ENCODE measurements at regions not wholly inside any gene's neighbourhood (a gene's known extent, or its start where the extent isn't known, plus 50 kb on each side); places are given as distances from the start of the nearest gene placed in this dataset.

DNA sequence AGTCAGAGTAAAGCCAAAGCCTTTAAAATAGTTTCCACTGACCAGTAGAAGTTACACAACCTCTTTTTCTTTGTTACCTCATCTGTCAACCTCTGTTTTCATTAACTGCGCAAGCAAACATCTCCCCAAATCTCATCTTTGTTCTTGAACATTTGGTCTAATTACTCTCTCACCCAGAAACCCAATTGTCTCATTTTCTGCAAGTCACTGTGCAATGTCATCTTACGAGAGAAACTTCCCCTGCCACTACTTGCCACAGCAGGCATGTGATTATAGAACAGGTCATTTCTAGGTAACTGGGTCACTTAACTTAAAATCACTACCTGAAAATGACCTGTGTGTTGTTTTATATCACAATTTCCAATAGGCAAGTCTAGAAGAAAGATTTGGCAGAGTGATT, 159.4 kb downstream of the SI start:
- Histone ChIP-seq H3K27ac (ENCODE audit: insufficient read depth, low read depth, low read length) (no peak overlapping the region), H3K4me3 (replicated peaks in 1 of 3; ENCODE audit: insufficient read depth in 1 of 3, low read depth in 1 of 3, low read length in 3 of 3) (no peak overlapping the region), H3K9ac (replicated peaks; ENCODE audit: extremely low read depth, insufficient read depth, low read length) (no peak overlapping the region), H4K20me1 (replicated peaks; ENCODE audit: control insufficient read depth, extremely low read depth, insufficient read depth, low read length) (no peaks in the 10 kb centered on the region), H3K9me3 (replicated peaks; ENCODE audit: control insufficient read depth, insufficient read depth, low read length) (no peaks in the 10 kb centered on the region), H3K9me1 (replicated peaks; ENCODE audit: control insufficient read depth, extremely low read depth, insufficient read depth, low read length) (no peaks in the 10 kb centered on the region), H3K27me3 (ENCODE audit: control insufficient read depth in 2 of 2, insufficient read depth in 2 of 2, low read length in 2 of 2) (no peaks in the 10 kb centered on the region), H3K79me2 (ENCODE audit: control insufficient read depth, insufficient read depth, low read length) (no peaks in the 10 kb centered on the region), H3K4me2 (ENCODE audit: insufficient read depth, low read length) (no peak overlapping the region), H3K36me3 (ENCODE audit: control insufficient read depth in 2 of 2, extremely low read depth in 1 of 2, insufficient read depth in 2 of 2, low read length in 2 of 2) (no peaks in the 10 kb centered on the region), H3K4me1 (ENCODE audit: control insufficient read depth, extremely low read depth, insufficient read depth, low read length) (no peaks in the 10 kb centered on the region), H2AFZ (ENCODE audit: low read depth, low read length) (no peak overlapping the region)
- BruUV-seq (replicated peaks), result no TSS peak
- intact Hi-C loops (cut with micrococcal nuclease), result no loop called here
- TF ChIP-seq GATA2 (IDR thresholded peaks at IDR 0.05; ENCODE audit: insufficient read depth, insufficient read length, low read depth, low read length) (no peak), MYC (IDR thresholded peaks at IDR 0.05; ENCODE audit: low read depth, low read length) (no peak), EZH2 (IDR thresholded peaks at IDR 0.05; ENCODE audit: borderline replicate concordance, low read depth, low read length, severe bottlenecking) (no peak), JUN (IDR thresholded peaks at IDR 0.05; ENCODE audit: borderline replicate concordance, insufficient read depth, insufficient read length, low read depth) (no peak), MAX (IDR thresholded peaks at IDR 0.05; ENCODE audit: insufficient read depth, insufficient read length) (no peak), FOS (IDR thresholded peaks at IDR 0.05; ENCODE audit: borderline replicate concordance, insufficient read depth, low read length) (no peak), POLR2A (IDR thresholded peaks at IDR 0.05; ENCODE audit: low read depth, low read length) (no peak), POLR2AphosphoS5 (IDR thresholded peaks at IDR 0.05; ENCODE audit: insufficient read depth, low read depth, low read length) (no peak)
- TF ChIP-seq, protein P1, sequence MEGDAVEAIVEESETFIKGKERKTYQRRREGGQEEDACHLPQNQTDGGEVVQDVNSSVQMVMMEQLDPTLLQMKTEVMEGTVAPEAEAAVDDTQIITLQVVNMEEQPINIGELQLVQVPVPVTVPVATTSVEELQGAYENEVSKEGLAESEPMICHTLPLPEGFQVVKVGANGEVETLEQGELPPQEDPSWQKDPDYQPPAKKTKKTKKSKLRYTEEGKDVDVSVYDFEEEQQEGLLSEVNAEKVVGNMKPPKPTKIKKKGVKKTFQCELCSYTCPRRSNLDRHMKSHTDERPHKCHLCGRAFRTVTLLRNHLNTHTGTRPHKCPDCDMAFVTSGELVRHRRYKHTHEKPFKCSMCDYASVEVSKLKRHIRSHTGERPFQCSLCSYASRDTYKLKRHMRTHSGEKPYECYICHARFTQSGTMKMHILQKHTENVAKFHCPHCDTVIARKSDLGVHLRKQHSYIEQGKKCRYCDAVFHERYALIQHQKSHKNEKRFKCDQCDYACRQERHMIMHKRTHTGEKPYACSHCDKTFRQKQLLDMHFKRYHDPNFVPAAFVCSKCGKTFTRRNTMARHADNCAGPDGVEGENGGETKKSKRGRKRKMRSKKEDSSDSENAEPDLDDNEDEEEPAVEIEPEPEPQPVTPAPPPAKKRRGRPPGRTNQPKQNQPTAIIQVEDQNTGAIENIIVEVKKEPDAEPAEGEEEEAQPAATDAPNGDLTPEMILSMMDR (IDR thresholded peaks at IDR 0.05; ENCODE audit: extremely low read depth in 1 of 2, insufficient read depth in 1 of 2, low read depth in 1 of 2, low read length in 2 of 2), result no peak
- ChIA-PET POLR2A (no interaction called here), CTCF (no interaction called here)
- DNase-seq (ENCODE audit: low read depth, low spot score) (no peak), FAIRE-seq (no peak)
- dilution Hi-C loops (cut with MboI; ENCODE audit: extremely low pct_ligation_motif_present, low sequenced_read_pairs), result no loop called here

All from endothelial cell of umbilical vein (primary cell).